ENCODE measurements at regions not wholly inside any gene's neighbourhood (a gene's known extent, or its start where the extent isn't known, plus 50 kb on each side); places are given as distances from the start of the nearest gene placed in this dataset.

DNA sequence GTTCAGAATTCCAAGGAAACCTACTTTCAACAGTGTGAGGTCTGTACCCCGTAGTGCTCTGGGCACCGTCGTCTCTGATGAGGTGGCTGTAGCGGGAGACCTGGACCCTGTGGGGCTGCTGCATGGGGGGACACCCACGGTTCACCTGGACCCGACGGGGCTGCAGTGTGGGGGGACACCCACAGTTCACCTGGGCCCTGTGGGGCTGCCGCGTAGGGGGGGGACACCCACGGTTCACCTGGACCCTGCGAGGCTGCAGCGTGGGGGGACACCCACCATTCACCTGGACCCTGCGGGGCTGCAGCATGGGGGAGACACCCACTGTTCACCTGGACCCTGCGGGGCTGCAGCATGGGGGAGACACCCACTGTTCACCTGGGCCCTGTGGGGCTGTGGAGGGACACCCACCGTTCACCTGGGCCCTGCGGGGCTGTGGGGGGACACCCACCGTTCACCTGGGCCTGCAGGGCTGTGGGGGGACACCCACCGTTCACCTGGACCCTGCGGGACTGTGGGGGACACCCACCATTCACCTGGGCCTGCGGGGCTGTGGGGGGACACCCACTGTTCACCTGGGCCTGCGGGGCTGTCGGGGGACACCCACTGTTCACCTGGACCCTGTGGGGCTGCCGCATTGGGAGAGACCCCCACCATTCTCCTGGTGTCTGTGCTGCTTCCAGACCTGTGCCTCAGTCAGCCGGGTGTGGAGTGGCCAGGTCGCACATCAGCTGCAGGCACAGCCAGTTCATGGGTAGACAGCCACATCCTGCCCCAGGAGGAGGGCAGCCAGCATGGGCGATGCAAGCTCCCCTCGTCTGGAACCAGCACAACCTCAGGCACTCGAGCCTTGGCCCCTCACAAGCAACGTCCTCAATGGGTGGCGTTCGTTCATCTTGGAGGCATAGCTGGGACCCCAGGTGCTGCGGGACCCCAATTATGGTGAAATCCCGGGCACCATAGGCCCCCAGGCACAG lies 114.5 kb downstream of the TMEM18 start:
- no peak overlapping the region for H3K27ac ChIP-seq (ENCODE audit: insufficient read depth, low read depth, low read length)
- peaks cover 6% of the 10 kb centered on the region for H3K9me3 ChIP-seq (replicated peaks; ENCODE audit: control insufficient read depth, insufficient read depth, low read length)
- TF ChIP-seq MYC (IDR thresholded peaks at IDR 0.05; ENCODE audit: low read depth, low read length) (no peak), GATA2 (IDR thresholded peaks at IDR 0.05; ENCODE audit: insufficient read depth, insufficient read length, low read depth, low read length) (no peak), POLR2A (IDR thresholded peaks at IDR 0.05; ENCODE audit: low read depth, low read length) (no peak), CTCF (IDR thresholded peaks at IDR 0.05; ENCODE audit: extremely low read depth in 1 of 2, insufficient read depth in 1 of 2, low read depth in 1 of 2, low read length in 2 of 2) (no peak), MAX (IDR thresholded peaks at IDR 0.05; ENCODE audit: insufficient read depth, insufficient read length) (no peak), POLR2AphosphoS5 (IDR thresholded peaks at IDR 0.05; ENCODE audit: insufficient read depth, low read depth, low read length) (no peak), EZH2 (IDR thresholded peaks at IDR 0.05; ENCODE audit: borderline replicate concordance, low read depth, low read length, severe bottlenecking) (no peak), FOS (IDR thresholded peaks at IDR 0.05; ENCODE audit: borderline replicate concordance, insufficient read depth, low read length) (no peak), JUN (IDR thresholded peaks at IDR 0.05; ENCODE audit: borderline replicate concordance, insufficient read depth, insufficient read length, low read depth) (no peak)
- H3K4me1 ChIP-seq (ENCODE audit: control insufficient read depth, extremely low read depth, insufficient read depth, low read length): no peaks in the 10 kb centered on the region
- DNase-seq (ENCODE audit: low read depth, low spot score) (no peak), FAIRE-seq (no peak)
- dilution Hi-C loops (cut with MboI; ENCODE audit: extremely low pct_ligation_motif_present, low sequenced_read_pairs) (no loop called here), intact Hi-C loops (cut with micrococcal nuclease) (no loop called here)
- no peak overlapping the region for H3K9ac ChIP-seq (replicated peaks; ENCODE audit: extremely low read depth, insufficient read depth, low read length)
- POLR2A ChIA-PET: no interaction called here
- no peaks in the 10 kb centered on the region for H3K27me3 ChIP-seq (ENCODE audit: control insufficient read depth in 2 of 2, insufficient read depth in 2 of 2, low read length in 2 of 2)
- no peaks in the 10 kb centered on the region for H4K20me1 ChIP-seq (replicated peaks; ENCODE audit: control insufficient read depth, extremely low read depth, insufficient read depth, low read length)
- no peak overlapping the region for H2AFZ ChIP-seq (ENCODE audit: low read depth, low read length)
- H3K9me1 ChIP-seq (replicated peaks; ENCODE audit: control insufficient read depth, extremely low read depth, insufficient read depth, low read length): no peaks in the 10 kb centered on the region
- no peaks in the 10 kb centered on the region for H3K79me2 ChIP-seq (ENCODE audit: control insufficient read depth, insufficient read depth, low read length)
- H3K36me3 ChIP-seq (ENCODE audit: control insufficient read depth in 2 of 2, extremely low read depth in 1 of 2, insufficient read depth in 2 of 2, low read length in 2 of 2): no peaks in the 10 kb centered on the region
- CTCF ChIA-PET: no interaction called here
- no peak overlapping the region for H3K4me3 ChIP-seq (replicated peaks in 1 of 3; ENCODE audit: insufficient read depth in 1 of 3, low read depth in 1 of 3, low read length in 3 of 3)
- no peak overlapping the region for H3K4me2 ChIP-seq (ENCODE audit: insufficient read depth, low read length)
- no TSS peak for BruUV-seq (replicated peaks)

Data from endothelial cell of umbilical vein (primary cell).